Choroid plexus epithelial cell (primary cell): ENCODE measurements at regions not wholly inside any gene's neighbourhood (a gene's known extent, or its start where the extent isn't known, plus 50 kb on each side); places are given as distances from the start of the nearest gene placed in this dataset.

Source experiments
- DNase-seq: peaks from one replicate; pipeline ENCODE4 v3.0.0-alpha.2; 2010; ENCODE audit warnings: low read depth
- H3K4me3 ChIP-seq: 2 replicates; pipeline ENCODE4 v1.5.1; 2011; ENCODE audit warnings: low read depth, mild to moderate bottlenecking, control low read depth, low read length, moderate library complexity
- CTCF ChIP-seq: conservative IDR thresholded peaks from 2 replicates; pipeline ENCODE4 v1.5.1; 2011; ENCODE audit warnings: low read depth, mild to moderate bottlenecking, control low read depth, inconsistent platforms, low read length, moderate library complexity

GRCh38 chr4:136709897-136710296 lies 822.4 kb downstream of the PCDH18 start:
- no peak for DNase-seq
- no peak for TF ChIP-seq CTCF
- no peak overlapping the region for H3K4me3 ChIP-seq

GRCh38 chr4:136706942-136707341 lies 825.4 kb downstream of the PCDH18 start:
- TF ChIP-seq CTCF, result no peak
- no peak for DNase-seq

GRCh38 chr4:136699905-136700304 lies 832.4 kb downstream of the PCDH18 start:
- DNase-seq, result no peak
- H3K4me3 ChIP-seq, result no peak overlapping the region
- TF ChIP-seq CTCF, result no peak

More at GRCh38 chr4:136706942-136707341, 825.4 kb downstream of the PCDH18 start:
- H3K4me3 ChIP-seq, result no peak overlapping the region

- H3K4me3 ChIP-seq, result no peak overlapping the region
- no peak for TF ChIP-seq CTCF
- no peak for DNase-seq
Measured at GRCh38 chr4:136691607-136692006, 840.7 kb downstream of the PCDH18 start.

GRCh38 chr4:136690360-136690759 lies 841.9 kb downstream of the PCDH18 start:
- no peak overlapping the region for H3K4me3 ChIP-seq
- no peak for DNase-seq
- no peak for TF ChIP-seq CTCF

- DNase-seq, result no peak
- no peak overlapping the region for H3K4me3 ChIP-seq
- TF ChIP-seq CTCF, result no peak
Measured at GRCh38 chr4:136687596-136687995, 844.7 kb downstream of the PCDH18 start.

GRCh38 chr4:136687118-136687517 lies 845.2 kb downstream of the PCDH18 start:
- H3K4me3 ChIP-seq, result no peak overlapping the region
- TF ChIP-seq CTCF, result peak; percentile 51
- peak; percentile 25 for DNase-seq
